ENCODE measurements at regions not wholly inside any gene's neighbourhood (a gene's known extent, or its start where the extent isn't known, plus 50 kb on each side); places are given as distances from the start of the nearest gene placed in this dataset.

- intact Hi-C loops (cut with micrococcal nuclease): no loop called here
- peaks cover 26% of the 10 kb centered on the region for H3K4me1 Mint-ChIP-seq (ENCODE audit: insufficient read depth, unreplicated experiment)
- H3K9me3 Mint-ChIP-seq (ENCODE audit: unreplicated experiment): peaks cover 8% of the 10 kb centered on the region
- no peaks in the 10 kb centered on the region for H3K27me3 Mint-ChIP-seq (ENCODE audit: insufficient read depth, unreplicated experiment)
- POLR2A ChIA-PET: no interaction called here
- TF ChIP-seq CTCF (IDR thresholded peaks at IDR 0.05; ENCODE audit: unreplicated experiment): no peak
- peak; percentile 68 for DNase-seq (ENCODE audit: unreplicated experiment)
- CTCF ChIA-PET: interaction anchor here (0.7 kb wide), 1 partner anchor 21 kb away, joined by 3 read pairs; no protein-coding TSS in a partner anchor
- no peak overlapping the region for H3K4me3 Mint-ChIP-seq (ENCODE audit: unreplicated experiment)
- H3K27ac Mint-ChIP-seq (ENCODE audit: low read depth, unreplicated experiment): no peak overlapping the region
- H3K36me3 Mint-ChIP-seq (ENCODE audit: insufficient read depth, unreplicated experiment): no peaks in the 10 kb centered on the region
- BruUV-seq (replicated peaks): no TSS peak
These were observed 229.2 kb downstream of the COPRS start for GRCh38 chr17:31629696-31630470.

GRCh38 chr17:31627960-31628359 is 231.1 kb downstream of the COPRS start:
- no peak for TF ChIP-seq CTCF (IDR thresholded peaks at IDR 0.05; ENCODE audit: unreplicated experiment)

DNA sequence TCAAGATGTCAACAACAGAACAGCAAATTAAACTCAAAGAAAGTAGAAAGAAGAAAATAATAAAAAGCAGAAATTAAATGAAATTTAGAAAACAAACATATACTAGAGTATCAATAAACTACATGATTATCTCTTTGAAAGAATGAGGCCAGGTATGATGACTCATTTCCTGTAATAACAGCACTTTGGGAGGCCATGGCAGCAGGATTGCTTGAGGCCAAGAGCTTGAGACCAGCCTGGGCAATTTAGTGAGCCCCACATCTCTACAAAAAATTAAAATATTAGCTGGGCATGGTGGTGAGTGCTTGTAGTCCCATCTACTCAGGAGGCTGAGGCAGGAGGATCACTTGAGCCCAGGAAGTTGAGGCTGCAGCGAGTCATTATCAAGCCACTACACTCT is 232.5 kb downstream of the RAB11FIP4 start:
- ChIA-PET POLR2A (no interaction called here), CTCF (interaction anchor here (0.7 kb wide), 1 partner anchor 8 kb away, joined by 3 read pairs; no protein-coding TSS in a partner anchor)
- peaks cover 20% of the 10 kb centered on the region for H3K9me3 Mint-ChIP-seq (ENCODE audit: unreplicated experiment)
- H3K4me3 Mint-ChIP-seq (ENCODE audit: unreplicated experiment): no peak overlapping the region
- H3K4me1 Mint-ChIP-seq (ENCODE audit: insufficient read depth, unreplicated experiment): peaks cover 19% of the 10 kb centered on the region
- no peak overlapping the region for H3K27ac Mint-ChIP-seq (ENCODE audit: low read depth, unreplicated experiment)
- no peak for TF ChIP-seq CTCF (IDR thresholded peaks at IDR 0.05; ENCODE audit: unreplicated experiment)
- intact Hi-C loops (cut with micrococcal nuclease): no loop called here
- no TSS peak for BruUV-seq (replicated peaks)
- DNase-seq (ENCODE audit: unreplicated experiment): peak; percentile 25
- no peaks in the 10 kb centered on the region for H3K36me3 Mint-ChIP-seq (ENCODE audit: insufficient read depth, unreplicated experiment)
- no peaks in the 10 kb centered on the region for H3K27me3 Mint-ChIP-seq (ENCODE audit: insufficient read depth, unreplicated experiment)

More at GRCh38 chr17:31627960-31628359, 231.1 kb downstream of the COPRS start:
- Mint-ChIP-seq H3K27ac (ENCODE audit: low read depth, unreplicated experiment) (no peak overlapping the region), H3K27me3 (ENCODE audit: insufficient read depth, unreplicated experiment) (no peaks in the 10 kb centered on the region), H3K36me3 (ENCODE audit: insufficient read depth, unreplicated experiment) (no peaks in the 10 kb centered on the region), H3K9me3 (ENCODE audit: unreplicated experiment) (peaks cover 20% of the 10 kb centered on the region), H3K4me1 (ENCODE audit: insufficient read depth, unreplicated experiment) (peaks cover 35% of the 10 kb centered on the region), H3K4me3 (ENCODE audit: unreplicated experiment) (no peak overlapping the region)
- ChIA-PET CTCF (interaction anchor here (0.6 kb wide), 1 partner anchor 44 kb away, joined by 3 read pairs; no protein-coding TSS in a partner anchor), POLR2A (no interaction called here)
- intact Hi-C loops (cut with micrococcal nuclease): no loop called here
- no peak for DNase-seq (ENCODE audit: unreplicated experiment)
- BruUV-seq (replicated peaks): no TSS peak

- CTCF ChIA-PET: interaction anchor here (0.6 kb wide), 1 partner anchor 63 kb away, joined by 3 read pairs; no protein-coding TSS in a partner anchor
- no TSS peak for BruUV-seq (replicated peaks)
- H3K27ac Mint-ChIP-seq (ENCODE audit: low read depth, unreplicated experiment): no peak overlapping the region
These were observed 231.0 kb downstream of the RAB11FIP4 start for GRCh38 chr17:31622500-31622899.

More at GRCh38 chr17:31622500-31622899, 231.0 kb downstream of the RAB11FIP4 start:
- intact Hi-C loops (cut with micrococcal nuclease): no loop called here
- no peaks in the 10 kb centered on the region for H3K27me3 Mint-ChIP-seq (ENCODE audit: insufficient read depth, unreplicated experiment)
- TF ChIP-seq CTCF (IDR thresholded peaks at IDR 0.05; ENCODE audit: unreplicated experiment): no peak
- no peak overlapping the region for H3K4me3 Mint-ChIP-seq (ENCODE audit: unreplicated experiment)
- H3K9me3 Mint-ChIP-seq (ENCODE audit: unreplicated experiment): peaks cover 20% of the 10 kb centered on the region
- DNase-seq (ENCODE audit: unreplicated experiment): no peak
- POLR2A ChIA-PET: no interaction called here
- H3K36me3 Mint-ChIP-seq (ENCODE audit: insufficient read depth, unreplicated experiment): no peaks in the 10 kb centered on the region
- peaks cover 9% of the 10 kb centered on the region for H3K4me1 Mint-ChIP-seq (ENCODE audit: insufficient read depth, unreplicated experiment)
